Myocyte (in vitro differentiated cells): ENCODE measurements at regions not wholly inside any gene's neighbourhood (a gene's known extent, or its start where the extent isn't known, plus 50 kb on each side); places are given as distances from the start of the nearest gene placed in this dataset.
"Not testable (repeated sequence)": the region's sequence is repeated elsewhere in the genome, so short reads cannot be mapped to it uniquely, and the experiment has no call there.

Source experiments
- DNase-seq: peaks from one replicate; pipeline ENCODE4 v3.0.0-alpha.2; 2012; ENCODE audit warnings: low read depth

- DNase-seq: no peak
These were observed 153.2 kb downstream of the CRPPA start for GRCh38 chr7:16267953-16268820.

GRCh38 chr7:16266877-16267276, 154.5 kb downstream of the CRPPA start:
- no peak for DNase-seq

GRCh38 chr7:16266470-16266869, 154.9 kb downstream of the CRPPA start:
- DNase-seq: not testable (repeated sequence)

- no peak for DNase-seq
These were observed 155.4 kb downstream of the CRPPA start for GRCh38 chr7:16265863-16266458.

GRCh38 chr7:16264823-16265804, 156.2 kb downstream of the CRPPA start:
- DNase-seq: no peak

- DNase-seq: no peak
These were observed 157.1 kb downstream of the CRPPA start for GRCh38 chr7:16264036-16264819.

GRCh38 chr7:16263377-16263776, 158.0 kb downstream of the CRPPA start:
- not testable (repeated sequence) for DNase-seq

- DNase-seq: no peak
These were observed 159.7 kb downstream of the CRPPA start for GRCh38 chr7:16261654-16262053.

- no peak for DNase-seq
These were observed 160.2 kb downstream of the CRPPA start for GRCh38 chr7:16261100-16261499.

GRCh38 chr7:16260236-16260728, 161.1 kb downstream of the CRPPA start:
- DNase-seq: no peak

- DNase-seq: not testable (repeated sequence)
These were observed 164.9 kb downstream of the CRPPA start for GRCh38 chr7:16256419-16256818.

- not testable (repeated sequence) for DNase-seq
These were observed 165.4 kb downstream of the CRPPA start for GRCh38 chr7:16255952-16256351.

GRCh38 chr7:16250655-16251054, 170.7 kb downstream of the CRPPA start:
- not testable (repeated sequence) for DNase-seq

GRCh38 chr7:16249204-16249603, 172.1 kb downstream of the CRPPA start:
- not testable (repeated sequence) for DNase-seq

GRCh38 chr7:16248556-16248955, 172.8 kb downstream of the CRPPA start:
- DNase-seq: not testable (repeated sequence)

GRCh38 chr7:16244469-16244868, 176.9 kb downstream of the CRPPA start:
- DNase-seq: no peak

- DNase-seq: no peak
These were observed 178.4 kb downstream of the CRPPA start for GRCh38 chr7:16242920-16243319.

- DNase-seq: no peak
These were observed 180.3 kb downstream of the CRPPA start for GRCh38 chr7:16241017-16241416.

- no peak for DNase-seq
These were observed 185.0 kb downstream of the CRPPA start for GRCh38 chr7:16236381-16236780.
